Nephron progenitor cell (in vitro differentiated cells): ENCODE measurements at regions not wholly inside any gene's neighbourhood (a gene's known extent, or its start where the extent isn't known, plus 50 kb on each side); places are given as distances from the start of the nearest gene placed in this dataset.

Source experiments
- DNase-seq: peaks from one replicate; pipeline ENCODE4 v3.0.0; 2021
- H3K27ac Mint-ChIP-seq: 2 replicates; pipeline ENCODE4 v1.8.0; 2021; ENCODE audit warnings: mild to moderate bottlenecking, moderate library complexity, mixed read lengths
- H3K27me3 Mint-ChIP-seq: 2 replicates; pipeline ENCODE4 v1.8.0; 2021; ENCODE audit warnings: mild to moderate bottlenecking, low read depth, mixed read lengths; ENCODE audit not compliant: poor library complexity
- H3K36me3 Mint-ChIP-seq: 2 replicates; pipeline ENCODE4 v1.8.0; 2021; ENCODE audit warnings: low read depth, mixed read lengths
- H3K4me1 Mint-ChIP-seq: 2 replicates; pipeline ENCODE4 v1.8.0; 2021; ENCODE audit warnings: mixed read lengths
- H3K4me3 Mint-ChIP-seq: 2 replicates; pipeline ENCODE4 v1.8.0; 2021; ENCODE audit warnings: mild to moderate bottlenecking, moderate library complexity, mixed read lengths
- H3K9me3 Mint-ChIP-seq: 2 replicates; pipeline ENCODE4 v1.8.0; 2021; ENCODE audit warnings: mild to moderate bottlenecking, moderate library complexity, mixed read lengths
- CTCF ChIP-seq: fragments of 200-600 bp; sonication (generic); IDR thresholded peaks from 2 replicates; pipeline ENCODE4 v1.5.0; 2021; ENCODE audit warnings: antibody characterized with exemption

- DNase-seq, result no peak
- no peak for TF ChIP-seq CTCF
- peaks cover 10% of the 10 kb centered on the region for H3K27me3 Mint-ChIP-seq
- peak overlapping the region; percentile 37 for H3K4me3 Mint-ChIP-seq
- H3K27ac Mint-ChIP-seq, result peak overlapping the region; percentile 94
- H3K4me1 Mint-ChIP-seq, result peaks cover 39% of the 10 kb centered on the region
- peaks cover 30% of the 10 kb centered on the region for H3K9me3 Mint-ChIP-seq
- peaks cover 12% of the 10 kb centered on the region for H3K36me3 Mint-ChIP-seq
Measured at GRCh38 chr9:88596376-88596775, 61.4 kb downstream of the NXNL2 start.

DNA sequence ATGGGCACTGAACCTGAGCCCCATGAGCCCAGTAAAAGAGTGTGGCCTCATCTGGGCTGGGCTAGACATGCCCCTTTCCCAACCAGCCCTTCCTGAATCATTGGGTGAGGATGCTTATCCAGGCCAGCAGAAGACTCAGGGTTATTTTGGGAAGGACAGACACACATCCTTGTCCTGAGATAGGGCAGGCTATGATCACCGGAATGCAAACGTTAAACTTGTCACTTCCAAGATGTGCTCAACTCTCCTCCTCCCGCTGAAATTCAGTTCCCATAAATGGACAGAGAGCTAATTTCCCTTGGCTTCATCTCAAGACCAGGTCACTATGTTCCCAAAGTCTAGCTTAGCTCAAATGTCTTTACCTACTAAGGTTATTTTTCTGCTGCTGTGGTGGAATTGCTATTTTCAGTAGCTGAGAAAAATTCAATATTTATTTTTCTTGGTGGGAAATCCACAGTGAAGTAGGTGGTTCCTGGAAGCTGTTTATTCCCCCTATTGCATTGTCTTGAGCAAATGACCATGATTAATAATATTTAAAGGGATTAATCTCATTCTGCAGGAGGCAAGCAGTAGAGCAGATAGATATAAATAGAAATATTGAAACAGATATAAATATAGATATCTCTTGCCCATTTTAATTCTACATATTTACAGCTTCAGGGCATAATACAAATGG is 70.0 kb downstream of the NXNL2 start:
- no peak overlapping the region for H3K4me3 Mint-ChIP-seq
- H3K27ac Mint-ChIP-seq, result no peak overlapping the region
- peaks cover 7% of the 10 kb centered on the region for H3K27me3 Mint-ChIP-seq
- peaks cover 22% of the 10 kb centered on the region for H3K9me3 Mint-ChIP-seq
- peaks cover 4% of the 10 kb centered on the region for H3K4me1 Mint-ChIP-seq
- no peak for TF ChIP-seq CTCF
- H3K36me3 Mint-ChIP-seq, result peaks cover 3% of the 10 kb centered on the region
- DNase-seq, result no peak

- H3K4me3 Mint-ChIP-seq, result no peak overlapping the region
- DNase-seq, result no peak
- peaks cover 4% of the 10 kb centered on the region for H3K4me1 Mint-ChIP-seq
- no peak overlapping the region for H3K27ac Mint-ChIP-seq
- peaks cover 4% of the 10 kb centered on the region for H3K27me3 Mint-ChIP-seq
- no peak for TF ChIP-seq CTCF
- peaks cover 15% of the 10 kb centered on the region for H3K9me3 Mint-ChIP-seq
- H3K36me3 Mint-ChIP-seq, result no peaks in the 10 kb centered on the region
Measured at GRCh38 chr9:88605512-88606362, 70.8 kb downstream of the NXNL2 start.

DNA sequence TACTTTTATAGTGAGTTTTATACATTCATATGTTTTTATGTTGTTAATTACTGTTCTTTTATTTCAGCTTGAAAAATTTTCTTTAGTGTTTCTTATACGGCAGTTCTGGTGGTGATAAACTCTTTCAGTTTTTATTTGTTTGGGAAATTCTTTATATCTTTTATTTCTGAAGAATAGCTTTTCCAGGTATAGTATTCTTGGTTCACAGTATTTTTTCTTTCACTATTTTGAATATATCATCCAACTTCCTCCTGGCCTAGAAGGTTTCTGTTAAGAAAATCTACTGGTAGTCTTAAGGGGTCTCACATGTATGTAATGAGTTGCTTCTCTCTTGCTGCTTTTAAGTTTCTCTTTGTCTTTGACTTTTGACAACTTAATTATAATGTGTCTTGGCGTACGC is 79.4 kb downstream of the NXNL2 start:
- Mint-ChIP-seq H3K27ac (no peak overlapping the region), H3K27me3 (no peaks in the 10 kb centered on the region)

GRCh38 chr9:88623698-88624097 is 88.7 kb downstream of the NXNL2 start:
- TF ChIP-seq CTCF, result no peak
- DNase-seq, result no peak
- H3K27me3 Mint-ChIP-seq, result peaks cover 7% of the 10 kb centered on the region
- peaks cover 4% of the 10 kb centered on the region for H3K36me3 Mint-ChIP-seq
- peaks cover 35% of the 10 kb centered on the region for H3K9me3 Mint-ChIP-seq
- H3K4me1 Mint-ChIP-seq, result no peaks in the 10 kb centered on the region
- H3K4me3 Mint-ChIP-seq, result no peak overlapping the region
- no peak overlapping the region for H3K27ac Mint-ChIP-seq

More for the DNA sequence above, 79.4 kb downstream of the NXNL2 start:
- no peak for DNase-seq
- Mint-ChIP-seq H3K4me1 (no peaks in the 10 kb centered on the region), H3K36me3 (peaks cover 5% of the 10 kb centered on the region), H3K9me3 (peaks cover 65% of the 10 kb centered on the region), H3K4me3 (no peak overlapping the region)
- TF ChIP-seq CTCF, result no peak
